Stimulated activated CD8-positive, alpha-beta memory T cell treated with anti-CD3 and anti-CD28 coated beads, Interleukin-12 subunit alpha, Interleukin-12 subunit beta, amount 100 ng/mL, for 24 hours (primary cell): ENCODE measurements at regions not wholly inside any gene's neighbourhood (a gene's known extent, or its start where the extent isn't known, plus 50 kb on each side); places are given as distances from the start of the nearest gene placed in this dataset.

Source experiments
- DNase-seq: peaks from one replicate; pipeline ENCODE4 v3.0.0-alpha.2; 2020; ENCODE audit errors: extremely low read depth

GRCh38 chr22:48646216-48646925 is 1181.3 kb downstream of the BRD1 start:
- DNase-seq: no peak

- no peak for DNase-seq
These were observed 1181.9 kb downstream of the BRD1 start for GRCh38 chr22:48645766-48646165.

GRCh38 chr22:48644997-48645396 is 1182.7 kb downstream of the BRD1 start:
- no peak for DNase-seq

GRCh38 chr22:48644108-48644507 is 1183.6 kb downstream of the BRD1 start:
- no peak for DNase-seq

- no peak for DNase-seq
These were observed 1184.5 kb downstream of the BRD1 start for GRCh38 chr22:48643066-48643731.

- DNase-seq: no peak
These were observed 1185.1 kb downstream of the BRD1 start for GRCh38 chr22:48642550-48642949.

GRCh38 chr22:48641906-48642475 is 1185.7 kb downstream of the BRD1 start:
- no peak for DNase-seq

GRCh38 chr22:48640890-48641841 is 1186.5 kb downstream of the BRD1 start:
- DNase-seq: no peak

GRCh38 chr22:48639896-48640748 is 1187.6 kb downstream of the BRD1 start:
- DNase-seq: no peak

- no peak for DNase-seq
These were observed 1188.5 kb downstream of the BRD1 start for GRCh38 chr22:48639021-48639795.

- no peak for DNase-seq
These were observed 1190.4 kb downstream of the BRD1 start for GRCh38 chr22:48637231-48637630.

GRCh38 chr22:48636746-48637145 is 1190.9 kb downstream of the BRD1 start:
- DNase-seq: no peak

- DNase-seq: no peak
These were observed 1191.9 kb downstream of the BRD1 start for GRCh38 chr22:48635816-48636215.

GRCh38 chr22:48635031-48635430 is 1192.6 kb downstream of the BRD1 start:
- DNase-seq: no peak

- DNase-seq: no peak
These were observed 1193.5 kb downstream of the BRD1 start for GRCh38 chr22:48633996-48634836.

GRCh38 chr22:48632646-48633246 is 1194.9 kb downstream of the BRD1 start:
- DNase-seq: no peak

- DNase-seq: no peak
These were observed 1196.3 kb downstream of the BRD1 start for GRCh38 chr22:48631288-48631863.

GRCh38 chr22:48630848-48631247 is 1196.8 kb downstream of the BRD1 start:
- no peak for DNase-seq

- DNase-seq: no peak
These were observed 1197.3 kb downstream of the BRD1 start for GRCh38 chr22:48630433-48630754.
